Glomerular endothelial cell (primary cell): ENCODE measurements at regions not wholly inside any gene's neighbourhood (a gene's known extent, or its start where the extent isn't known, plus 50 kb on each side); places are given as distances from the start of the nearest gene placed in this dataset.

ENCODE experiments used
- DNase-seq: peaks from one replicate; pipeline ENCODE4 v3.0.0-alpha.2; 2011; ENCODE audit warnings: low read depth, low spot score; ENCODE audit errors: extremely low read depth

- DNase-seq: no peak
Measured at GRCh38 chr18:25815659-25816058, 274.8 kb downstream of the SS18 start.

DNA sequence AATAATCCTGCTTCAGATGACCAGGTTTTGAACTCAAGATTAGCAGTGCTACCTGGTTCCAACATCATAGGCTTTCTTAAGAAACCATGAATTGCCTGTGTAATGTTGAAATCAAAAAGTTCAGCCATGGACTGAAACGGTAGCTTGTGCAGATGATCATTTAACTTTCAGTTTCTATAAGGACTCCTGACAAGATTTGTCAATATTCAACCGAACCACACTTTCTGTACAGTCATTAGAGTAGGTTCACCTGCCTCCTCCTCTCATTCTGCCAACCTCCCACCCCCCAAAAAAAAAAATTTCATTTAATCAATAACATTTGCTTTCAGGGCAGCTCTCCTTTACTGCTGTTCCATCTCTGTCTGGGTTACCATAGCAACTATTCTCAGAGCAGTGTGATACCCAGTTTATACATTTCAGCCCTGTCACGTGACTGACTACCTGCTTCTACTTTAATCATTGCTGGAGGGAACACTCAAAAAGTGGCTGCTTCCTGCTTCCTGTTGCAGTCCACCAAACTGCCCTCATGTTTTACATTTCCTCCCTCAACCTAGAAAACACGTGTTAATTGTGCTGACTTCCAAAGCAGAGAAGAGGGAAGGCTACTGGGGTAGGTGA is 275.5 kb downstream of the SS18 start:
- no peak for DNase-seq

DNA sequence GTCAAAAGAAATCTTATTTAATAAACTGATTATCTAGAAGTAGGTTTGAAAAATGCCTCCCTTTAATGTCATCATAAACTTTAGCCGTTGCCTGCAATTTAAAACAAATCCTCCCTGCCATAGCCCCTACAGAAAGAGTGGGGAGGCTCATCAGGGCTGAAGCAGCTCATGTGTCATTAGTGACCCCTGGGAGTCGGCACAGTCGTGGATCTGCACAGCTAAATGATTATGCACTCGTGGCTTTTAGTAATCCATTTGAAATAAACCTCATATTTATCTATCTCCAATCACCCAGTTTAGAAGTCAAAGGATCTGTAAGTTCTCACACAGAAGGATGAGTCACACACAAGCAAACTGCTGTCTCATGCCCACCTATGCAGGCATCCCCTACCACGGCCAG is 277.3 kb downstream of the SS18 start:
- no peak for DNase-seq

DNA sequence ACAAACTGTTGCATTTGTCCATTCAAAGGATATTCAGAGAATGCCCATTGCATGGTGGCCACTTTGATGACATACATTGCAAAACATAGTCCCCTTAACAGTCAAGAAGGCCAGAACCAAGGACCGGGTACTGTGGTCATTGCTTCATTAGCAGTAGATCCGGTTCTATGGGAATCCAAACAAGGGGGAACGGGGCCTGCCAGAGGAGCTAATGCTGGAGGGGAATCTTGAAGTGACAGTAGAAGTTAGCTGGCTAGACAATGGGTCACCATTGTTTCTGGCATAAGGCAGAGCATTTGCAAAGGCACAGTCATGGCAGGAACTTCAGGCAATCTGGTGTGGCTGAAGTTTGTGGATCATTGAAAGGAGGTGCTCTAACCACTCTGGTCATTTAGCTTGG is 279.7 kb downstream of the SS18 start:
- DNase-seq: no peak

DNA sequence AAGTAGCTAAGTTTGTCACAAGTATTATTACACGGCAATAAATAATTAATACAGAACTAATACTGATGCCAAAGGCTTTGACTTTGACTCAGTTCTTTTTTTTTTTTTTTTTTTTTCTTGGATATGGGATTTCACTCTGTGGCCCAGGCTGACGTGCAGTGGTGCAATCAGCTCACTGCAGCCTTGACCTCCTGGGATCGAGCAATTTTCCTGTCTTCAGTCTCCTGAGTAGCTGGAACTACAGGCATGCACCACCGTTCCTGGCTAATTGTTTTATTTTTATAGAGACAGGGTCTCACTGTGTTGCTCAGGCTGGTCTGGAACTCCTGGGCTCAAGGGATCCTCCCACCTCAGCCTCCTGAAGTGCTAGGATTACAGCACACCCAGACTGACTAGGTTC is 284.5 kb downstream of the SS18 start:
- DNase-seq: no peak

DNA sequence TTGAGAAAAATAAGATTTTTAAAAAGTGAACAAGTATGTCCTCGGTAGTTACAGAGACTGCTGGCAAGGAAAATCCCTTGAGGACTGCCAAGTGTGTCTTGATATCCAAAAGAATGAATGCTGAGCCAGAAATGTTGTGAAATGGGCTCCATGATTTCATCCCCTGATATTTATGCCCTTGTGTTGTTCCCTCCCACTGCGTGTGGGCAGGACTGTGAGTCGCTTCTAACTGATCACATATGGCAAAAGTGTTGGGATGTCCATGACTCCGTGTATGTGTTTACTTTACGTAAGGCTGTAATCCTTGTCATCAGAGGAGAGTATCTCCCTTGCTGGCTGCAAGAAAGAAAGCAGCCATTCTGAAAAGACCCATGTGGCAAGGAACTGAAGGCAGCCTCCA is 285.1 kb downstream of the SS18 start:
- DNase-seq: no peak

DNA sequence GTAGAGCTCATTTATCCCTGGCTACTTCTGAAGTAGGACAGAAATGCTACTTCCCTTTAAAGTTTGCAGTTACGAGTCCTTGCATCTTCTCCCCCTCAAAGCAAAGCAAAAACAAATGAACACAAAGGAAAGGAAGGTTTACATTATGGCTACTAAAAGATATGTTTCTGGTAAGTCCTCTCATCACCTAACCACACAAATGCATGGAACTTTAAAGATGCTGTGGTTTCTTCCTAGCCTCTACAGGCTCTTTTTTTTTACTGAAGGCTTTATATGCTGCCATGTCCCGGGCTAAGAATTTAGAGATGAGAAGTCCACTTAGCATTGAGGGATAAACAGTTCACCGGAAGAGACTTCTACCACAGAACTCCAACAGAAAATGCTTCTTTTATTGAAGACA is 291.2 kb downstream of the SS18 start:
- DNase-seq: no peak

GRCh38 chr18:25798046-25798445 is 292.4 kb downstream of the SS18 start:
- no peak for DNase-seq

DNA sequence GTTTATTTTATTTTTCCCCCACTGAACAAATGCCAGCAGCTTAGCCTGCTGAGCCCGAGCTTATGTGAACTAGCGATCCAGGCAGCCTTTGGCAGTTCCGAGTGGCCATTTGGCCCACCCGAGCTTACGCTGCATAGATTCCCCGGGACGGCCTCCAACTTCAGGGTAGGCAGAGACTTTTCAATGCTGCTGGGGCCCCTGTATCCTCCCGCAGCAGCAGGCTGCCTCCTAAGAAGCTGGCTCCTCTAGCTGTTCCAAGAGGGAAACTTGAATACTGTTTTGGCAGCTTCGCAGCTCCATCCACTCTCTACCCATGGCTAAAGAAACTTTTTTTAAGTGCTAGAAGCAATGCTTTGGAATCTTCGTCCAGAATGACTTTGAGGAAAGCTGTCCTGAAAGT is 295.2 kb downstream of the SS18 start:
- DNase-seq: no peak

DNA sequence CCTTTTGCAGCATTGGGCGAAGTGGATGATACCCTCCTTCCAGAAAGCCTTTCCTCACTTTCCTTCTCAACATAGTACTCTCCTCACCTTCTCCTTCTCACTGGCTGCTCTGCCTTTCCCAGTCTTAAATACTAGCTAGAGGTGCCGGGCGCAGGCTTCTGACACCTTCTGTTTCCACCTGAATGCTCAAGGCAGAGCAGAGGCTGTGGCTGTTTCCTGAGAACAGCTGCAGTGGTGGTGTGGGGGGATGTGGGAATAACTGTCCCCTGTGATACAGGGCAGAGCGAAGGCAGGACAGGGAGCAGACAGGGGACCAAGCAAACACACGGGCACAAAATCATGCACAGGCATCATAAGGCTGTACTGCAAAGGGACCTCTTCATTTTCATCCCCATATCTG is 303.1 kb downstream of the SS18 start:
- no peak for DNase-seq

GRCh38 chr18:25786758-25787157 is 303.7 kb downstream of the SS18 start:
- no peak for DNase-seq

DNA sequence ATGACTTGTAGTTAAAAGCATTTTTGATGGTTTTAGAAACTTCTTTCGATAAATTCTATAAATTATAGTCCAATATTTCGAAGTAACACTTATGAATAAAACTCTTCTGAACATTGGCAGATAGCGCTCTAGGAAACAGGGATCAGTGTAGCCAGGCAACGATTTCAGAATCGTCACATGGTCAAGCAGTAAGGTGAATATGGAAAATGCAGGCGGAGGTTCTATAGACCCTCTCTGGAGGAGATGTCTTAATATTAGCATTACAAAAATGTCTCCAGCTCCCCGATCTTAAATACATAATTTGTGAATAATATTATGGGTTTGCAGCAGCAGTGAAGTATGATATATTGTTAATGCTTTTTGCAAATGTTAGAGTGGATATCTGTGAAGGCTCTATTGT is 310.3 kb downstream of the SS18 start:
- DNase-seq: no peak

DNA sequence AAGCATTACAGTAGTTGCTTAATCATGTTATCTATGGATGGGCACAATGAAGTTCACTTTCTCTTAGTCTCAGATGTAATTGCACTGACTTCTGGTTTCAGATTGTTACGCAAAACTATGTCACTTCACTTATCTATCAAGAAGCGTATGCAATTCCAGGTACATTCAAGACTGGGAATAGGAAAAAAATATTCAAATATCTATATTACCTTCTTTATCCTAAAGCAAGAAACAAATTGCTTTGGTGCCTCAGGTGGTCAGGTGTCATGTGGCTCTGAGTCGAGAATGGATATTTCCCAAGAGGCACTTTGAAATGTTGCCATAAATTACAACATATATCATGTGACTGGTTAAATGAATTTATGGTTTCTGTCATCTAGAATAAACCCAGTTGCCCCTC is 318.6 kb downstream of the SS18 start:
- DNase-seq: no peak

DNA sequence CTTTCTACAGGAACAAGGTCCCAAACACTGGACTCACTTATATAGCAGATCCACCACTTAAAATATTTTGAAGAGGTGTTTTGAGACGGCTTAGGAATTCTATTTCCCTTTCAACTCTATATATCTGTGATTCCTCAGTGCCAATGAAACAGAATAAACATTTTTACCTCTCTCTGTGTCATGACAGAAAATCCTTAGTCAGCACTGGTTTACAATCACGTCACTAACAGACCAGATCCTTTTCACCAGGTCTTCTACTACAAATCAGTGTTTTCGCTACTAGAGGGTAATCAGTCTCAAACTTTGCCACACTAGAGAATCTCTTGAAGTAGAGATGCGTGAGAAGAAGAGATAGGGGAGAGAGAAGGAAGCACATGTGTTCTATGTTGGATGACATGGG is 325.6 kb downstream of the SS18 start:
- no peak for DNase-seq

DNA sequence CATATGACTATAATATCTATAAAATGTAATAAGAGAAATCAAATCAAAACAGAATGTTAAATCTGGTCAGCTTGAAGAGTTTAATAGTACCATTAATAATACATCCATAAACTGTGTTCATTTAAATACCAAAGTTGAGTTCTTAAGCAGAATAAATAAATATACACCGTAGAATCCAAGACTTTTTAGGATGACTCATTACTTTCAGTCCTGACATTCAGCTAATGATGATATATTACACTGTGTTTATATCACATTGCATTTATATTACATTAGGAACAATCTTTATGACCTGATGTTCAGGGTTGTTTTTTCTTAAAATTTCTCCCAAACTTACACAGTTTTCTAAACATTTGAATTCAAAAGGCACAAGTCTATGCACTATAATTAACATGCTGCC is 331.3 kb downstream of the SS18 start:
- no peak for DNase-seq

DNA sequence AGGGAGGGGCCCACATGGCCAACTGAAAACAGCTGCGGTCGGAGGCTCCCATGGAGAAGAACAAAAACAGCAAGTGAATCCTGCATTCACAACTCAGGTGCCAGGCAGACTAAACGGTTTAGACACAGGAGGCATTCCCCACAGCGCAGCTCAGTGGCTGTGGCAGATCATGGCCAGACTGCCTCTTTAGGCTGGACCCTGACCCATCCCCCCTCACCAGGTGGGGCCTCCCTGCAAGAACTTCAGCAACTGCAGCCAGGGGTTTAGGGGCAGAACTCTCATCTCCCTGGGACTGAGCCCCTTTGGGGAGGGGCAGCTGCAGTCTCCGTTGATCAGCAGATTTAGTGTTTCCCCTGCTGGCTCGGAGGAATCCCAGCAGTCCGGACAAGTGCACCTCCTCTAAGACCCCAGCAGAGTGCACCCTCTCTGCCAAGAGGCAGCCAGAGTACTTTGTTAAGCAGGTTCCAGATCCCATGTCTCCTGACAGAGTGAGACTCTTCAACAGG is 346.7 kb downstream of the SS18 start:
- no peak for DNase-seq

DNA sequence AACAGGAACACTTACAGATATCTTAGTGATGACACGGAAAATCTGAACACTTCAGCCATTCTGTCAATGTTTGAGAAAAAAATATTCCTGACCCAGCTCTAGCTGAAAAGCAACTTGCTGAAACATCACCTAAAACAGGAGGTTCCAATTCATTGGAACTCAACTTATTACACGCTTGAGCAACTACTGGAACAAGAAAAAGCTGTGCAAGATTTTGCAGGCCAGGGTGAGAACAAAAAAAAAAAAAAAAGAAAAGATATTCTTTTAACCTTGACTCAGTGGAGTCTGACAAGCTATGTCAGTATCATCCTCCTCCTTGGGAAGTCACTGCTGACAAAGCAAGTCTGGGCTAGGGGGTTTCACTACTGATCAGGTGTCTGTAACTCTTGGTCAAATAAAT is 351.0 kb downstream of the SS18 start:
- DNase-seq: no peak

DNA sequence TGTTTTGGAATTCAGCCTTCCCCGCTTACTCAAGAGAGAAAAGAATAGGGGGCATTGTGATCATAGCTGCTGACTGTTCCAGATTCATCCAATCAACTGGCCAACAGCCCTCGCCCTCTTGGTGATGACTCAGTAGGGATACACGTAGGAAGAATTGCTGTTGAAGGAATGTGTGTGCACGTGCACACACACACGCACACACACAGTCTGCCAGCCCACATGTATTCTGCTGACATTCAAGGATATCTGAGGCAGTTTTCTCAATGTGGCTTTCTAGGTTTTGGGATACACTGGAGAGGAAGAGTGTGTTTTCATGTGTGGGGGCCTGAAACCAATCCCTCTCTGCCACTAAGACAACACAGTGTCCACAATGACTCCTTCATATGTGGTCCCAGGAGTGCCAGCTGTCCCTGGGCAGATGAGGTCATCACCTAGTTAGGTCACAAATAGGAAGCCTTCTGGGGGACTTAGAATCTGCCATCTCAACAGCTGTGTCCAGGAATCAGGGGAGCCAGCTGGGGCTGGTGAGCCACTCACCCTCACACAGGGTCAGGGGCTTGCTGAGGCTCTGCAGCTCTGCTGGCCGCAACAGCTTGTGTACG is 352.6 kb downstream of the SS18 start:
- DNase-seq: no peak

- DNase-seq: no peak
Measured at GRCh38 chr18:25736516-25736915, 353.9 kb downstream of the SS18 start.

- DNase-seq: no peak
Measured at GRCh38 chr18:25735459-25735858, 355.0 kb downstream of the SS18 start.

- no peak for DNase-seq
Measured at GRCh38 chr18:25734336-25734735, 356.1 kb downstream of the SS18 start.

- no peak for DNase-seq
Measured at GRCh38 chr18:25732862-25733261, 357.6 kb downstream of the SS18 start.

DNA sequence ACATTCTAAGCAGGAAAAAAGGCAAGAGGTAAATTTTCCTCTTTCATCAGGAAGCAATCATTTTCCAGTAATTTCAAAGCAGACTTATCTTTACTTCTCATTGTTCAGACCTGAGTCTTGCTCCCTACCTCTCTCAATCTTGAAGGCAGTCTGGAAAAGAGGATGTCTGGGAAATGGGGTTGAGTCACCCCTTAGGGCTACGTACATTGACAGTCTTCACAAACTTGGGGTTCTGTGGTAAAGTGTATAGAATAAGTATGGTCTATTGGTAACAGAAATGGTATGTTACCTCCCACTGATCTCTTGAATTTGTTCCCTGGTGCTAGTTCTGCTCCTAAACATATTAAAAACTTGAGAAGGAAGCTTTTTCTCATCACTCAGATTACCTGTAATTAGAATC is 361.3 kb downstream of the SS18 start:
- no peak for DNase-seq
